ENCODE measurements at regions not wholly inside any gene's neighbourhood (a gene's known extent, or its start where the extent isn't known, plus 50 kb on each side); places are given as distances from the start of the nearest gene placed in this dataset.

- ChIA-PET CTCF (interaction anchor here (0.7 kb wide), 1 partner anchor 469 kb away, joined by 11 read pairs; no protein-coding TSS in a partner anchor), POLR2A (ENCODE audit: low non-redundant PET) (no interaction called here)
- Histone ChIP-seq H3K4me1 (ENCODE audit: insufficient read depth, low read length, poor library complexity, severe bottlenecking) (no peaks in the 10 kb centered on the region), H3K9me3 (ENCODE audit: low read depth, low read length, poor library complexity, severe bottlenecking) (no peaks in the 10 kb centered on the region), H3K36me3 (ENCODE audit: insufficient read depth, low read length, poor library complexity, severe bottlenecking) (no peaks in the 10 kb centered on the region), H3K27me3 (replicated peaks; ENCODE audit: insufficient read depth, low read depth, low read length, poor library complexity) (no peaks in the 10 kb centered on the region), H3K27ac (ENCODE audit: low read depth, low read length, poor library complexity, severe bottlenecking) (no peak overlapping the region), H3K4me3 (ENCODE audit: low read depth, low read length, poor library complexity, severe bottlenecking) (no peak overlapping the region)
- intact Hi-C loops (cut with micrococcal nuclease; ENCODE audit: unreplicated experiment) = no loop called here
- TF ChIP-seq EZH2 (IDR thresholded peaks at IDR 0.05; ENCODE audit: borderline replicate concordance, low read depth, low read length, poor library complexity, severe bottlenecking) = no peak
- TF ChIP-seq CTCF (conservative IDR thresholded peaks at IDR 0.05; ENCODE audit: low read depth, low read length) = no peak
- DNase-seq (ENCODE audit: low spot score) = no peak
- no TSS peak for BruUV-seq (replicated peaks)
These were observed 71.2 kb upstream of the NR4A3 start for GRCh38 chr9:99750526-99750925.

GRCh38 chr9:99752417-99753109, 69.1 kb upstream of the NR4A3 start:
- Histone ChIP-seq H3K27me3 (replicated peaks; ENCODE audit: insufficient read depth, low read depth, low read length, poor library complexity) (no peaks in the 10 kb centered on the region), H3K36me3 (ENCODE audit: insufficient read depth, low read length, poor library complexity, severe bottlenecking) (no peaks in the 10 kb centered on the region), H3K27ac (ENCODE audit: low read depth, low read length, poor library complexity, severe bottlenecking) (no peak overlapping the region), H3K9me3 (ENCODE audit: low read depth, low read length, poor library complexity, severe bottlenecking) (no peaks in the 10 kb centered on the region), H3K4me1 (ENCODE audit: insufficient read depth, low read length, poor library complexity, severe bottlenecking) (no peaks in the 10 kb centered on the region), H3K4me3 (ENCODE audit: low read depth, low read length, poor library complexity, severe bottlenecking) (no peak overlapping the region)
- intact Hi-C loops (cut with micrococcal nuclease; ENCODE audit: unreplicated experiment) = no loop called here
- no peak for DNase-seq (ENCODE audit: low spot score)
- no TSS peak for BruUV-seq (replicated peaks)
- TF ChIP-seq CTCF (conservative IDR thresholded peaks at IDR 0.05; ENCODE audit: low read depth, low read length) = no peak
- TF ChIP-seq EZH2 (IDR thresholded peaks at IDR 0.05; ENCODE audit: borderline replicate concordance, low read depth, low read length, poor library complexity, severe bottlenecking) = no peak
- CTCF ChIA-PET = no interaction called here
- POLR2A ChIA-PET (ENCODE audit: low non-redundant PET) = no interaction called here

GRCh38 chr9:99753436-99753835, 68.2 kb upstream of the NR4A3 start:
- no peak overlapping the region for H3K27ac ChIP-seq (ENCODE audit: low read depth, low read length, poor library complexity, severe bottlenecking)
- BruUV-seq (replicated peaks) = no TSS peak
- H3K36me3 ChIP-seq (ENCODE audit: insufficient read depth, low read length, poor library complexity, severe bottlenecking) = no peaks in the 10 kb centered on the region
- TF ChIP-seq EZH2 (IDR thresholded peaks at IDR 0.05; ENCODE audit: borderline replicate concordance, low read depth, low read length, poor library complexity, severe bottlenecking) (no peak), CTCF (conservative IDR thresholded peaks at IDR 0.05; ENCODE audit: low read depth, low read length) (no peak)
- H3K4me1 ChIP-seq (ENCODE audit: insufficient read depth, low read length, poor library complexity, severe bottlenecking) = no peaks in the 10 kb centered on the region
- no peak overlapping the region for H3K4me3 ChIP-seq (ENCODE audit: low read depth, low read length, poor library complexity, severe bottlenecking)
- DNase-seq (ENCODE audit: low spot score) = no peak
- CTCF ChIA-PET = no interaction called here
- POLR2A ChIA-PET (ENCODE audit: low non-redundant PET) = no interaction called here
- intact Hi-C loops (cut with micrococcal nuclease; ENCODE audit: unreplicated experiment) = no loop called here
- no peaks in the 10 kb centered on the region for H3K27me3 ChIP-seq (replicated peaks; ENCODE audit: insufficient read depth, low read depth, low read length, poor library complexity)
- no peaks in the 10 kb centered on the region for H3K9me3 ChIP-seq (ENCODE audit: low read depth, low read length, poor library complexity, severe bottlenecking)

All from A673 (cell line).